ENCODE measurements at regions not wholly inside any gene's neighbourhood (a gene's known extent, or its start where the extent isn't known, plus 50 kb on each side); places are given as distances from the start of the nearest gene placed in this dataset.

- no peak overlapping the region for H3K4me3 ChIP-seq (ENCODE audit: low read length)
- H3K4me1 ChIP-seq (ENCODE audit: control insufficient read depth, insufficient read depth, low read length) = no peaks in the 10 kb centered on the region
- no peaks in the 10 kb centered on the region for H3K36me3 ChIP-seq (ENCODE audit: control insufficient read depth, insufficient read depth, low read length)
- no peaks in the 10 kb centered on the region for H3K27me3 ChIP-seq (ENCODE audit: control insufficient read depth, insufficient read depth, low read length)
- DNase-seq = no peak
- H3K27ac ChIP-seq (ENCODE audit: low read length) = no peak overlapping the region
- H3K9me3 ChIP-seq (ENCODE audit: control insufficient read depth, low read depth, low read length) = peaks cover 4% of the 10 kb centered on the region
Observed at GRCh38 chr14:27484633-27485032, 886.8 kb upstream of the NOVA1 start.

GRCh38 chr14:27485193-27485592, 887.4 kb upstream of the NOVA1 start:
- H3K27ac ChIP-seq (ENCODE audit: low read length) = no peak overlapping the region
- no peak for DNase-seq
- H3K36me3 ChIP-seq (ENCODE audit: control insufficient read depth, insufficient read depth, low read length) = no peaks in the 10 kb centered on the region
- no peak overlapping the region for H3K4me3 ChIP-seq (ENCODE audit: low read length)
- no peaks in the 10 kb centered on the region for H3K27me3 ChIP-seq (ENCODE audit: control insufficient read depth, insufficient read depth, low read length)
- no peaks in the 10 kb centered on the region for H3K4me1 ChIP-seq (ENCODE audit: control insufficient read depth, insufficient read depth, low read length)
- peaks cover 4% of the 10 kb centered on the region for H3K9me3 ChIP-seq (ENCODE audit: control insufficient read depth, low read depth, low read length)

DNA sequence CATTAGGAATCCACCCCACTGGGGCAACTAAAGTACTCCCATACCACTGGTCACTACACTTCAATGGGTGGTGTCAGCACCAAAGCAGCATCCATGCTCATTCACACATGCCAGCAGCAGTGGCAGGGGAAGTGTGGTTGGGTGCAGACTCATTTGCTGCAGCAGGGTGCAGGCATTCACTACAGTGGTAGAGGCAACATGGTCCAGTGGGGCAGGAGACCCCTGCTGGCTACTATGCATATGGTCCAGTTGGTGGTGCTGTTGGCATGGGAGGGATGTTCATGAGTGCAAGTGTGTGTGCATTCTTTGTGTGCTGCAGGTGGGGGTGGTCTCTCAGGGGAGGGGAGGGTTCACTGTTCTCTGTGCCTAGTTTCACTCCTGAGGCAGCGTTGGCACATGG, 908.4 kb upstream of the NOVA1 start:
- Histone ChIP-seq H3K4me1 (ENCODE audit: control insufficient read depth, insufficient read depth, low read length) (no peaks in the 10 kb centered on the region), H3K9me3 (ENCODE audit: control insufficient read depth, low read depth, low read length) (no peaks in the 10 kb centered on the region), H3K27me3 (ENCODE audit: control insufficient read depth, insufficient read depth, low read length) (no peaks in the 10 kb centered on the region), H3K4me3 (ENCODE audit: low read length) (no peak overlapping the region), H3K36me3 (ENCODE audit: control insufficient read depth, insufficient read depth, low read length) (no peaks in the 10 kb centered on the region), H3K27ac (ENCODE audit: low read length) (no peak overlapping the region)
- DNase-seq = no peak
- no CpG with 5 or more reads among the region's 1 CpG for WGBS (ENCODE audit: insufficient coverage, low lambda C conversion rate)

GRCh38 chr14:27528328-27528727, 930.5 kb upstream of the NOVA1 start:
- DNase-seq = peak; percentile 14 to 19
- Histone ChIP-seq H3K27me3 (ENCODE audit: control insufficient read depth, insufficient read depth, low read length) (no peaks in the 10 kb centered on the region), H3K36me3 (ENCODE audit: control insufficient read depth, insufficient read depth, low read length) (no peaks in the 10 kb centered on the region), H3K4me3 (ENCODE audit: low read length) (no peak overlapping the region), H3K9me3 (ENCODE audit: control insufficient read depth, low read depth, low read length) (no peaks in the 10 kb centered on the region), H3K27ac (ENCODE audit: low read length) (no peak overlapping the region), H3K4me1 (ENCODE audit: control insufficient read depth, insufficient read depth, low read length) (no peaks in the 10 kb centered on the region)
- 0% methylated on average over 1 of the region's 1 CpG for WGBS (ENCODE audit: insufficient coverage, low lambda C conversion rate)

DNA sequence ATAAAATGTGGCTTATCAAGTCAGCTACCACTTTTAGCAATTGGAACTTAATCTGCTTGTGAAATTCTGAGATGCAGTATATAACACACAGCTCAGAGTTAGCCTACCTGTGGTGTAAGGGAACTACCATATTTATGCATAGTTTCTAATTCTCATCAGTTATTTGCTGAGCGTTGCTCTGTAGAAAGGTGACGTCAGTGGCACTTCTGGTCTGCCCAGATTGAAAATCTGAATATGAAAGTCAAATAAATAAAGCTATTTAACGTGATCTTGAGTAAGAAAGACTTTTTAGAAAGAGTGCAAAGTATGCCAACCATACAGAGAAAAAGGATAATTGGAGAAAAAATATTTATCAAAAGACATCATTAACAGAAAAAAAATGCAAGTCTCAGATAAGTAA, 938.9 kb upstream of the NOVA1 start:
- Histone ChIP-seq H3K9me3 (ENCODE audit: control insufficient read depth, low read depth, low read length) (no peaks in the 10 kb centered on the region), H3K27ac (ENCODE audit: low read length) (no peak overlapping the region), H3K27me3 (ENCODE audit: control insufficient read depth, insufficient read depth, low read length) (no peaks in the 10 kb centered on the region), H3K4me1 (ENCODE audit: control insufficient read depth, insufficient read depth, low read length) (no peaks in the 10 kb centered on the region), H3K4me3 (ENCODE audit: low read length) (no peak overlapping the region), H3K36me3 (ENCODE audit: control insufficient read depth, insufficient read depth, low read length) (no peaks in the 10 kb centered on the region)
- no peak for DNase-seq
- 100% methylated on average over 1 of the region's 3 CpGs for WGBS (ENCODE audit: insufficient coverage, low lambda C conversion rate)

- 100% methylated on average over 1 of the region's 2 CpGs for WGBS (ENCODE audit: insufficient coverage, low lambda C conversion rate)
- Histone ChIP-seq H3K36me3 (ENCODE audit: control insufficient read depth, insufficient read depth, low read length) (no peaks in the 10 kb centered on the region), H3K27ac (ENCODE audit: low read length) (no peak overlapping the region), H3K4me3 (ENCODE audit: low read length) (no peak overlapping the region), H3K9me3 (ENCODE audit: control insufficient read depth, low read depth, low read length) (no peaks in the 10 kb centered on the region), H3K4me1 (ENCODE audit: control insufficient read depth, insufficient read depth, low read length) (no peaks in the 10 kb centered on the region), H3K27me3 (ENCODE audit: control insufficient read depth, insufficient read depth, low read length) (no peaks in the 10 kb centered on the region)
- DNase-seq = no peak
Observed at GRCh38 chr14:27546111-27546510, 948.3 kb upstream of the NOVA1 start.

DNA sequence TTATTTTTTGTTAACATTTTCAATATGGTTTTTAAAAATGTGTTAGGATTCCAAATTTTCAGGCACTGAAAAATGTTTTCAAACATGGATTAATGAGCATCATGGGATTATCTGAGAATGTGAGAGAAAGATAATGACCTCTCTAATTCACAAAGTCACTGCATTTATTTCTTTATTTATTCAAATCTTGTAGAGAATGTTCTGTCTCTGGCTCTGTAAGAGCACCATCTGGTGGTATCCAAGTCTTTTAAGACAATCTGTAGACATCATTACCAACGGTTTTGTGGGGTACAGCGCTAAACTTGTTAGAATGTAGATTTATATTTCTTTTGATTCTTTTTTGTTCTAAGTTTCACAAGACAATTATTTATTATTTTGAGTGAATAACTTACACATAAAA, 956.0 kb upstream of the NOVA1 start:
- no peaks in the 10 kb centered on the region for H3K9me3 ChIP-seq (ENCODE audit: control insufficient read depth, low read depth, low read length)
- no peak for DNase-seq
- no peaks in the 10 kb centered on the region for H3K27me3 ChIP-seq (ENCODE audit: control insufficient read depth, insufficient read depth, low read length)
- WGBS (ENCODE audit: insufficient coverage, low lambda C conversion rate) = no CpG with 5 or more reads among the region's 2 CpGs
- H3K27ac ChIP-seq (ENCODE audit: low read length) = no peak overlapping the region
- no peaks in the 10 kb centered on the region for H3K36me3 ChIP-seq (ENCODE audit: control insufficient read depth, insufficient read depth, low read length)
- no peaks in the 10 kb centered on the region for H3K4me1 ChIP-seq (ENCODE audit: control insufficient read depth, insufficient read depth, low read length)
- H3K4me3 ChIP-seq (ENCODE audit: low read length) = no peak overlapping the region

DNA sequence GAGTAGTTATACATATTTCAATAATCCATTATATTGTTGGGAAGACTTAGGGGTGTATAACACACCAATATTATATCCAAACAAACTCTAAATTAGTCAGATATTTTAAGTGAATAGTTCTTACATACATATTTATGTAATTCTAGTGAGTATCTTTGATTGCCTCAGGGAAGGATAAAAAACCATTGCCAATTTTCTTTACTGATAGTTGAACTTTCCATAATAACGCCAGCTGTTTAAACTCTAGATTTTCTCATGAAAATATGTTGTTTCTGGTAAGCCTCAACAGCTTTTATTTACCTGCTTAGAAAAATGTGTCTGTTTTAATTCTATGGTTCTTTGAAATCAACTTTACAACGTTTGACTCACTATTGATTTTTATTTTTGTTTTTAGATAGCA, 959.6 kb upstream of the NOVA1 start:
- H3K27ac ChIP-seq (ENCODE audit: low read length) = no peak overlapping the region

DNA sequence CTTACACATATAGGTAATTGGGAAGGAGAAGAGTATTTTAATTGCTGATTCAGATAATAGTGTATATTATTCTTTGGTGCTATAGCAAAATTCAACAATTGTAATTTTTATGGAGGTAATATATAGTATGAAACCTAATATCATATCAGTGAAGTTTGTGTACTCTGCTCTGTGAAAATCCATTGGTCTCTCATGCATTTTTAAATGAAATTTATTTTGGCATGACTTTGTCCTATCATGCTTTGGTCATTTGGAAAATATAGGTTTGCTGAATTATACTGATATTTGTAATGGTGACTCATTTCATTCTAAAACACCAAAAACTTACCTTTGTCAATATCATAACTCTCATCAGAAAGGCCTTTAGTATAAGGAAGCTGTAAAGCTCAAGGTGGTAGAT, 962.0 kb upstream of the NOVA1 start:
- Histone ChIP-seq H3K4me3 (ENCODE audit: low read length) (no peak overlapping the region), H3K4me1 (ENCODE audit: control insufficient read depth, insufficient read depth, low read length) (no peaks in the 10 kb centered on the region), H3K27me3 (ENCODE audit: control insufficient read depth, insufficient read depth, low read length) (no peaks in the 10 kb centered on the region), H3K36me3 (ENCODE audit: control insufficient read depth, insufficient read depth, low read length) (no peaks in the 10 kb centered on the region), H3K9me3 (ENCODE audit: control insufficient read depth, low read depth, low read length) (no peaks in the 10 kb centered on the region), H3K27ac (ENCODE audit: low read length) (no peak overlapping the region)
- no peak for DNase-seq

More for the DNA sequence above, 959.6 kb upstream of the NOVA1 start:
- DNase-seq = no peak
- no peaks in the 10 kb centered on the region for H3K36me3 ChIP-seq (ENCODE audit: control insufficient read depth, insufficient read depth, low read length)
- WGBS (ENCODE audit: insufficient coverage, low lambda C conversion rate) = 57% methylated on average over 1 of the region's 2 CpGs
- no peaks in the 10 kb centered on the region for H3K27me3 ChIP-seq (ENCODE audit: control insufficient read depth, insufficient read depth, low read length)
- no peaks in the 10 kb centered on the region for H3K4me1 ChIP-seq (ENCODE audit: control insufficient read depth, insufficient read depth, low read length)
- H3K4me3 ChIP-seq (ENCODE audit: low read length) = no peak overlapping the region
- no peaks in the 10 kb centered on the region for H3K9me3 ChIP-seq (ENCODE audit: control insufficient read depth, low read depth, low read length)

DNA sequence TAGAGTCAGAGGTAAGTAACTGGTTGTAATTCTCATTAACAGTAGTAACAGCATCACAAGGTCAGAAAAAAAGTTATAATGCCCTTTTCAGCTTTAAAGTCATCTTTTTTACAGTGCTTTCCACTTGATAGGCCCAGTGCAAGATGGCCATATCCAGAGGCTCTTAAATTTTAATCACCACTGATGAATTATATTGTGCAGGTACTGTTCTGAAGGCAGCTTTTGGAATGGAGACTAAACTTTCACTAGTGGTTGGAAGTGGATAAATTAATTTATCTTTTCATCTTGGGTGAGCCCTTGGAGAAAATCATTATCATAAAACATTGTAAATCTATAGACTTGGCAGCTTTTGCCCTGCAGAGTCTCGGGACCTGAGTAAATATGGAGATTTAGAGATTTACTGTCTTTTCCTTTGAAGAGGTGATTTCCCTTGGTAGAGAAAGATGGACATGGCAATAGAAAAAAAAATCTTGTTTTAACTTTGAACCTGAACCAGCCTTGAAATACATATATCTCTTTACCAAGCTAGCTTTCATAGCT, 969.1 kb upstream of the NOVA1 start:
- H3K27me3 ChIP-seq (ENCODE audit: control insufficient read depth, insufficient read depth, low read length) = no peaks in the 10 kb centered on the region
- H3K4me1 ChIP-seq (ENCODE audit: control insufficient read depth, insufficient read depth, low read length) = no peaks in the 10 kb centered on the region
- H3K9me3 ChIP-seq (ENCODE audit: control insufficient read depth, low read depth, low read length) = no peaks in the 10 kb centered on the region
- H3K27ac ChIP-seq (ENCODE audit: low read length) = no peak overlapping the region
- 13% methylated on average over 1 of the region's 1 CpG for WGBS (ENCODE audit: insufficient coverage, low lambda C conversion rate)
- H3K36me3 ChIP-seq (ENCODE audit: control insufficient read depth, insufficient read depth, low read length) = no peaks in the 10 kb centered on the region
- no peak overlapping the region for H3K4me3 ChIP-seq (ENCODE audit: low read length)
- DNase-seq = no peak

- no CpG with 5 or more reads among the region's 2 CpGs for WGBS (ENCODE audit: insufficient coverage, low lambda C conversion rate)
- no peak overlapping the region for H3K27ac ChIP-seq (ENCODE audit: low read length)
Observed at GRCh38 chr14:27573018-27573417, 975.2 kb upstream of the NOVA1 start.

More at GRCh38 chr14:27573018-27573417, 975.2 kb upstream of the NOVA1 start:
- no peak for DNase-seq
- H3K9me3 ChIP-seq (ENCODE audit: control insufficient read depth, low read depth, low read length) = no peaks in the 10 kb centered on the region
- no peaks in the 10 kb centered on the region for H3K36me3 ChIP-seq (ENCODE audit: control insufficient read depth, insufficient read depth, low read length)
- H3K27me3 ChIP-seq (ENCODE audit: control insufficient read depth, insufficient read depth, low read length) = no peaks in the 10 kb centered on the region
- H3K4me3 ChIP-seq (ENCODE audit: low read length) = no peak overlapping the region
- H3K4me1 ChIP-seq (ENCODE audit: control insufficient read depth, insufficient read depth, low read length) = no peaks in the 10 kb centered on the region

All from large intestine (tissue), 3 donors.